ENCODE measurements at regions not wholly inside any gene's neighbourhood (a gene's known extent, or its start where the extent isn't known, plus 50 kb on each side); places are given as distances from the start of the nearest gene placed in this dataset.
A peak's percentile ranks its signal among the peaks of the same experiment; 100 is the strongest.

DNA sequence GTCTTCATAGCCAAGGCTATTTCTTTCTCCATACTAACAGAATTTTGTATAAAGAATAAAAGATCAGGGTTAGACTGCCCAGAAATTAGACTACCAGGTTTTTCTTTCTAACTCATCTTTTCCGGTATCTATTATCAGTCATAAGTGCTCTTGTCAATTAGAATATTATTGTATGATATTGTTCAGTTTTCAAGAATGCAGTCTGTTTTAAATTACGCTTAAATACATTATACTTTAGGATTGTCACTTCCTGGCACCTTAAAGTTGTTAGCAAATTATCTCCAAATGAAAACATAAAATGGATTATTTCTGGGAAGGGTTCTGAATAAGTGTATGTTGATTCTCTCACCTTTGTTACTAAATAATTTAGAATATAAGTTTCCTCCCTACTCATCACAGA lies 497.2 kb downstream of the IGSF11 start:
- Histone ChIP-seq H3K4me2 (no peak overlapping the region), H3K27ac (ENCODE audit: low read depth in 2 of 2, low read length in 1 of 2) (peak overlapping the region in 1 of 2 experiments; percentile 77; a peak in 2 of 4 replicates), H3K27me3 (ENCODE audit: insufficient read depth) (no peaks in the 10 kb centered on the region), H3K36me3 (replicated peaks in 1 of 2; ENCODE audit: control insufficient read depth in 1 of 2, insufficient read depth in 2 of 2, low read length in 1 of 2) (no peaks in the 10 kb centered on the region), H3K9me3 (no peaks in the 10 kb centered on the region), H3F3A (replicated peaks; ENCODE audit: insufficient read depth) (no peaks in the 10 kb centered on the region), H3K4me1 (ENCODE audit: control insufficient read depth in 1 of 2, insufficient read depth in 2 of 2, low read depth in 1 of 2, low read length in 1 of 2) (peaks cover 0 to 10% of the 10 kb centered on the region in 2 experiments; a peak in 2 of 4 replicates), H3K9ac (no peak overlapping the region), H4K20me1 (ENCODE audit: insufficient read depth) (no peaks in the 10 kb centered on the region), H3K9me2 (no peaks in the 10 kb centered on the region), H2AFZ (ENCODE audit: low read depth) (no peak overlapping the region), H3K79me2 (ENCODE audit: insufficient read depth) (no peaks in the 10 kb centered on the region), H3K4me3 (ENCODE audit: low read depth in 2 of 2, low read length in 1 of 2) (no peak overlapping the region)
- POLR2A ChIA-PET, result no interaction called here
- WGBS (ENCODE audit: low lambda C conversion rate), result 15% methylated on average over 2 of the region's 2 CpGs
- peak; percentile 2 for DNase-seq
- TF ChIP-seq RCOR1 (IDR thresholded peaks at IDR 0.05; ENCODE audit: low read length) (0 out of 2 replicates have a peak, but pooled peaks have one; percentile 29), CHD2 (IDR thresholded peaks at IDR 0.05; ENCODE audit: low read length, partially characterized antibody) (no peak), RFX5 (IDR thresholded peaks at IDR 0.05; ENCODE audit: low read length) (no peak), GATA2 (CRISPR knock-in tag; IDR thresholded peaks at IDR 0.05) (peak; percentile 48; the same call in 1 of the 2 replicates), EP300 (IDR thresholded peaks at IDR 0.05; ENCODE audit: borderline replicate concordance in 1 of 2, low read depth in 1 of 2, low read length in 1 of 2) (peak in 1 of 2 experiments; percentile 65; a peak in 2 of 4 replicates), FOXM1 (IDR thresholded peaks at IDR 0.05; ENCODE audit: low read depth) (no peak), GABPA (IDR thresholded peaks at IDR 0.05; ENCODE audit: low read depth) (no peak)
- TF ChIP-seq, protein P1, sequence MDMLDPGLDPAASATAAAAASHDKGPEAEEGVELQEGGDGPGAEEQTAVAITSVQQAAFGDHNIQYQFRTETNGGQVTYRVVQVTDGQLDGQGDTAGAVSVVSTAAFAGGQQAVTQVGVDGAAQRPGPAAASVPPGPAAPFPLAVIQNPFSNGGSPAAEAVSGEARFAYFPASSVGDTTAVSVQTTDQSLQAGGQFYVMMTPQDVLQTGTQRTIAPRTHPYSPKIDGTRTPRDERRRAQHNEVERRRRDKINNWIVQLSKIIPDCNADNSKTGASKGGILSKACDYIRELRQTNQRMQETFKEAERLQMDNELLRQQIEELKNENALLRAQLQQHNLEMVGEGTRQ (IDR thresholded peaks at IDR 0.05; ENCODE audit: borderline replicate concordance, low read depth, low read length), result no peak
- TF ChIP-seq, protein P2, sequence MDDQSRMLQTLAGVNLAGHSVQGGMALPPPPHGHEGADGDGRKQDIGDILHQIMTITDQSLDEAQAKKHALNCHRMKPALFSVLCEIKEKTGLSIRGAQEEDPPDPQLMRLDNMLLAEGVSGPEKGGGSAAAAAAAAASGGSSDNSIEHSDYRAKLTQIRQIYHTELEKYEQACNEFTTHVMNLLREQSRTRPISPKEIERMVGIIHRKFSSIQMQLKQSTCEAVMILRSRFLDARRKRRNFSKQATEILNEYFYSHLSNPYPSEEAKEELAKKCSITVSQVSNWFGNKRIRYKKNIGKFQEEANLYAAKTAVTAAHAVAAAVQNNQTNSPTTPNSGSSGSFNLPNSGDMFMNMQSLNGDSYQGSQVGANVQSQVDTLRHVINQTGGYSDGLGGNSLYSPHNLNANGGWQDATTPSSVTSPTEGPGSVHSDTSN (IDR thresholded peaks at IDR 0.05), result no peak
- TF ChIP-seq, protein P3, sequence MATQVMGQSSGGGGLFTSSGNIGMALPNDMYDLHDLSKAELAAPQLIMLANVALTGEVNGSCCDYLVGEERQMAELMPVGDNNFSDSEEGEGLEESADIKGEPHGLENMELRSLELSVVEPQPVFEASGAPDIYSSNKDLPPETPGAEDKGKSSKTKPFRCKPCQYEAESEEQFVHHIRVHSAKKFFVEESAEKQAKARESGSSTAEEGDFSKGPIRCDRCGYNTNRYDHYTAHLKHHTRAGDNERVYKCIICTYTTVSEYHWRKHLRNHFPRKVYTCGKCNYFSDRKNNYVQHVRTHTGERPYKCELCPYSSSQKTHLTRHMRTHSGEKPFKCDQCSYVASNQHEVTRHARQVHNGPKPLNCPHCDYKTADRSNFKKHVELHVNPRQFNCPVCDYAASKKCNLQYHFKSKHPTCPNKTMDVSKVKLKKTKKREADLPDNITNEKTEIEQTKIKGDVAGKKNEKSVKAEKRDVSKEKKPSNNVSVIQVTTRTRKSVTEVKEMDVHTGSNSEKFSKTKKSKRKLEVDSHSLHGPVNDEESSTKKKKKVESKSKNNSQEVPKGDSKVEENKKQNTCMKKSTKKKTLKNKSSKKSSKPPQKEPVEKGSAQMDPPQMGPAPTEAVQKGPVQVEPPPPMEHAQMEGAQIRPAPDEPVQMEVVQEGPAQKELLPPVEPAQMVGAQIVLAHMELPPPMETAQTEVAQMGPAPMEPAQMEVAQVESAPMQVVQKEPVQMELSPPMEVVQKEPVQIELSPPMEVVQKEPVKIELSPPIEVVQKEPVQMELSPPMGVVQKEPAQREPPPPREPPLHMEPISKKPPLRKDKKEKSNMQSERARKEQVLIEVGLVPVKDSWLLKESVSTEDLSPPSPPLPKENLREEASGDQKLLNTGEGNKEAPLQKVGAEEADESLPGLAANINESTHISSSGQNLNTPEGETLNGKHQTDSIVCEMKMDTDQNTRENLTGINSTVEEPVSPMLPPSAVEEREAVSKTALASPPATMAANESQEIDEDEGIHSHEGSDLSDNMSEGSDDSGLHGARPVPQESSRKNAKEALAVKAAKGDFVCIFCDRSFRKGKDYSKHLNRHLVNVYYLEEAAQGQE (IDR thresholded peaks at IDR 0.05; ENCODE audit: low read depth, low read length), result no peak
- TF ChIP-seq, protein P4, sequence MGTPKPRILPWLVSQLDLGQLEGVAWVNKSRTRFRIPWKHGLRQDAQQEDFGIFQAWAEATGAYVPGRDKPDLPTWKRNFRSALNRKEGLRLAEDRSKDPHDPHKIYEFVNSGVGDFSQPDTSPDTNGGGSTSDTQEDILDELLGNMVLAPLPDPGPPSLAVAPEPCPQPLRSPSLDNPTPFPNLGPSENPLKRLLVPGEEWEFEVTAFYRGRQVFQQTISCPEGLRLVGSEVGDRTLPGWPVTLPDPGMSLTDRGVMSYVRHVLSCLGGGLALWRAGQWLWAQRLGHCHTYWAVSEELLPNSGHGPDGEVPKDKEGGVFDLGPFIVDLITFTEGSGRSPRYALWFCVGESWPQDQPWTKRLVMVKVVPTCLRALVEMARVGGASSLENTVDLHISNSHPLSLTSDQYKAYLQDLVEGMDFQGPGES (IDR thresholded peaks at IDR 0.05; ENCODE audit: low read depth, low read length), result no peak
- CTCF ChIA-PET, result no interaction called here
